ENCODE measurements at regions not wholly inside any gene's neighbourhood (a gene's known extent, or its start where the extent isn't known, plus 50 kb on each side); places are given as distances from the start of the nearest gene placed in this dataset.

GRCh38 chr10:28939281-28940157 lies 262.2 kb downstream of the BAMBI start:
- Histone ChIP-seq H3K9me3 (ENCODE audit: control insufficient read depth, insufficient read depth, low read depth, low read length) (no peaks in the 10 kb centered on the region), H3K4me2 (ENCODE audit: extremely low read depth, insufficient read depth, low read length) (no peak overlapping the region), H3K36me3 (ENCODE audit: control insufficient read depth, insufficient read depth, low read length) (no peaks in the 10 kb centered on the region), H3K9ac (ENCODE audit: insufficient read depth, low read length) (no peak overlapping the region), H3K27ac (ENCODE audit: insufficient read depth, low read length) (no peak overlapping the region), H3K27me3 (ENCODE audit: control insufficient read depth, insufficient read depth, low read length) (no peaks in the 10 kb centered on the region), H3K4me1 (ENCODE audit: control insufficient read depth, extremely low read depth, insufficient read depth, low read length) (no peaks in the 10 kb centered on the region), H3K79me2 (ENCODE audit: control insufficient read depth, insufficient read depth, low read length) (no peaks in the 10 kb centered on the region), H2AFZ (ENCODE audit: low read length) (no peak overlapping the region), H4K20me1 (ENCODE audit: control insufficient read depth, extremely low read depth, insufficient read depth, low read length) (no peaks in the 10 kb centered on the region), H3K4me3 (replicated peaks in 1 of 4; ENCODE audit: control extremely low read depth in 1 of 4, insufficient read depth in 1 of 4, low read depth in 3 of 4, low read length in 4 of 4) (peak overlapping the region in 1 of 4 experiments; percentile 40)
- DNase-seq (ENCODE audit: low read depth in 2 of 2) = peak; percentile 77 to 85
- peak in 1 of 2 donors; percentile 39 for TF ChIP-seq CTCF (conservative IDR thresholded peaks at IDR 0.05 in 1 of 2, IDR thresholded peaks at IDR 0.05 in 1 of 2; ENCODE audit: low read depth in 1 of 2, low read length in 2 of 2)
- TF ChIP-seq EZH2 (IDR thresholded peaks at IDR 0.05; ENCODE audit: low read length, missing control alignments) = no peak

GRCh38 chr10:28940158-28940888 lies 263.0 kb downstream of the BAMBI start:
- no peak overlapping the region for H3K9ac ChIP-seq (ENCODE audit: insufficient read depth, low read length)
- no peaks in the 10 kb centered on the region for H4K20me1 ChIP-seq (ENCODE audit: control insufficient read depth, extremely low read depth, insufficient read depth, low read length)
- no peaks in the 10 kb centered on the region for H3K4me1 ChIP-seq (ENCODE audit: control insufficient read depth, extremely low read depth, insufficient read depth, low read length)
- no peaks in the 10 kb centered on the region for H3K79me2 ChIP-seq (ENCODE audit: control insufficient read depth, insufficient read depth, low read length)
- no peaks in the 10 kb centered on the region for H3K27me3 ChIP-seq (ENCODE audit: control insufficient read depth, insufficient read depth, low read length)
- DNase-seq (ENCODE audit: low read depth in 2 of 2) = no peak
- H3K4me3 ChIP-seq (replicated peaks in 1 of 4; ENCODE audit: control extremely low read depth in 1 of 4, insufficient read depth in 1 of 4, low read depth in 3 of 4, low read length in 4 of 4) = no peak overlapping the region
- H3K36me3 ChIP-seq (ENCODE audit: control insufficient read depth, insufficient read depth, low read length) = no peaks in the 10 kb centered on the region
- H3K27ac ChIP-seq (ENCODE audit: insufficient read depth, low read length) = no peak overlapping the region
- no peaks in the 10 kb centered on the region for H3K9me3 ChIP-seq (ENCODE audit: control insufficient read depth, insufficient read depth, low read depth, low read length)
- no peak for TF ChIP-seq CTCF (conservative IDR thresholded peaks at IDR 0.05 in 1 of 2, IDR thresholded peaks at IDR 0.05 in 1 of 2; ENCODE audit: low read depth in 1 of 2, low read length in 2 of 2)
- no peak for TF ChIP-seq EZH2 (IDR thresholded peaks at IDR 0.05; ENCODE audit: low read length, missing control alignments)
- H2AFZ ChIP-seq (ENCODE audit: low read length) = no peak overlapping the region
- no peak overlapping the region for H3K4me2 ChIP-seq (ENCODE audit: extremely low read depth, insufficient read depth, low read length)

- Histone ChIP-seq H2AFZ (ENCODE audit: low read length) (no peak overlapping the region), H3K36me3 (ENCODE audit: control insufficient read depth, insufficient read depth, low read length) (no peaks in the 10 kb centered on the region), H3K4me3 (replicated peaks in 1 of 4; ENCODE audit: control extremely low read depth in 1 of 4, insufficient read depth in 1 of 4, low read depth in 3 of 4, low read length in 4 of 4) (no peak overlapping the region), H3K9ac (ENCODE audit: insufficient read depth, low read length) (no peak overlapping the region), H3K4me2 (ENCODE audit: extremely low read depth, insufficient read depth, low read length) (no peak overlapping the region), H3K9me3 (ENCODE audit: control insufficient read depth, insufficient read depth, low read depth, low read length) (no peaks in the 10 kb centered on the region), H4K20me1 (ENCODE audit: control insufficient read depth, extremely low read depth, insufficient read depth, low read length) (no peaks in the 10 kb centered on the region), H3K4me1 (ENCODE audit: control insufficient read depth, extremely low read depth, insufficient read depth, low read length) (no peaks in the 10 kb centered on the region), H3K79me2 (ENCODE audit: control insufficient read depth, insufficient read depth, low read length) (no peaks in the 10 kb centered on the region), H3K27me3 (ENCODE audit: control insufficient read depth, insufficient read depth, low read length) (no peaks in the 10 kb centered on the region), H3K27ac (ENCODE audit: insufficient read depth, low read length) (no peak overlapping the region)
- DNase-seq (ENCODE audit: low read depth in 2 of 2) = no peak
- TF ChIP-seq CTCF (conservative IDR thresholded peaks at IDR 0.05 in 1 of 2, IDR thresholded peaks at IDR 0.05 in 1 of 2; ENCODE audit: low read depth in 1 of 2, low read length in 2 of 2) (no peak), EZH2 (IDR thresholded peaks at IDR 0.05; ENCODE audit: low read length, missing control alignments) (no peak)
These were observed 264.7 kb downstream of the BAMBI start for GRCh38 chr10:28942012-28942411.

Measured in fibroblast of lung (primary cell).